ENCODE measurements at regions not wholly inside any gene's neighbourhood (a gene's known extent, or its start where the extent isn't known, plus 50 kb on each side); places are given as distances from the start of the nearest gene placed in this dataset.

GRCh38 chr20:19813846-19814640 is 56.0 kb downstream of the RIN2 start:
- TF ChIP-seq CTCF (IDR thresholded peaks at IDR 0.05) (peak in 1 of 2 donors; percentile 1), EP300 (IDR thresholded peaks at IDR 0.05) (no peak)
